Panc1 (cell line): ENCODE measurements at regions not wholly inside any gene's neighbourhood (a gene's known extent, or its start where the extent isn't known, plus 50 kb on each side); places are given as distances from the start of the nearest gene placed in this dataset.

Experiments
- SIN3A ChIP-seq: IDR thresholded peaks from 2 replicates; pipeline ENCODE4 v1.6.1; 2012; ENCODE audit warnings: low read depth, mild to moderate bottlenecking, low read length, moderate library complexity, borderline replicate concordance; ENCODE audit not compliant: insufficient read depth
- TF ChIP-seq, protein P1 (sequence below): fragments of 450-650 bp; IDR thresholded peaks from 2 replicates; pipeline ENCODE4 v1.5.1; 2017; ENCODE audit warnings: mild to moderate bottlenecking

DNA sequence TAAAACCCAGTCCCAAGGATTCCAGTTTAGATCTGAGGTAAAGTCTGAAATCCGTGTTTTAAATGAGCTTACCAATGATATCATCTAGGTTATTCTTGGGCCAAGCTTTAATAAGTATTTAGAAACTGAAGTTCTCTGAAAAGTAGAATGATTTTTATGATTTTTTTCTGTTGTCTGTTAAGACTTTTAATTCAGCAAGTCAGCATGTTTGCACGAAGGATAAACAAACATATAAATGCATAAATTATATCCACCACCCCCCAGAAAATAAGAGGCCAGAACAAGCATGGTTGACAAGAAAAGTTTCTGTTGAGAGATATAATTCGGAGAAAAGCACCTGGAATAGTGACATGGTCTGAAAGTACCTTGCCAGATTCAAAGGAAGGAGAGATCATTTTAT is 655.7 kb downstream of the NOVA1 start:
- TF ChIP-seq, protein P1, sequence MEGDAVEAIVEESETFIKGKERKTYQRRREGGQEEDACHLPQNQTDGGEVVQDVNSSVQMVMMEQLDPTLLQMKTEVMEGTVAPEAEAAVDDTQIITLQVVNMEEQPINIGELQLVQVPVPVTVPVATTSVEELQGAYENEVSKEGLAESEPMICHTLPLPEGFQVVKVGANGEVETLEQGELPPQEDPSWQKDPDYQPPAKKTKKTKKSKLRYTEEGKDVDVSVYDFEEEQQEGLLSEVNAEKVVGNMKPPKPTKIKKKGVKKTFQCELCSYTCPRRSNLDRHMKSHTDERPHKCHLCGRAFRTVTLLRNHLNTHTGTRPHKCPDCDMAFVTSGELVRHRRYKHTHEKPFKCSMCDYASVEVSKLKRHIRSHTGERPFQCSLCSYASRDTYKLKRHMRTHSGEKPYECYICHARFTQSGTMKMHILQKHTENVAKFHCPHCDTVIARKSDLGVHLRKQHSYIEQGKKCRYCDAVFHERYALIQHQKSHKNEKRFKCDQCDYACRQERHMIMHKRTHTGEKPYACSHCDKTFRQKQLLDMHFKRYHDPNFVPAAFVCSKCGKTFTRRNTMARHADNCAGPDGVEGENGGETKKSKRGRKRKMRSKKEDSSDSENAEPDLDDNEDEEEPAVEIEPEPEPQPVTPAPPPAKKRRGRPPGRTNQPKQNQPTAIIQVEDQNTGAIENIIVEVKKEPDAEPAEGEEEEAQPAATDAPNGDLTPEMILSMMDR, result no peak
- TF ChIP-seq SIN3A, result no peak
